ENCODE measurements at regions not wholly inside any gene's neighbourhood (a gene's known extent, or its start where the extent isn't known, plus 50 kb on each side); places are given as distances from the start of the nearest gene placed in this dataset.

- TF ChIP-seq CTCF (conservative IDR thresholded peaks at IDR 0.05; ENCODE audit: low read depth, low read length) = no peak
- TF ChIP-seq FOS (IDR thresholded peaks at IDR 0.05; ENCODE audit: low read depth, low read length) = no peak
- TF ChIP-seq POLR2A (IDR thresholded peaks at IDR 0.05; ENCODE audit: low read depth, low read length) = no peak
- TF ChIP-seq MAFK (IDR thresholded peaks at IDR 0.05; ENCODE audit: low read depth, low read length) = no peak
- no peak for TF ChIP-seq ELK1 (IDR thresholded peaks at IDR 0.05; ENCODE audit: borderline replicate concordance, low read depth, low read length)
These were observed 65.8 kb downstream of the RASSF10 start (continued) for GRCh38 chr11:13074714-13075464.

Measured in IMR-90 (cell line).